ENCODE measurements at regions not wholly inside any gene's neighbourhood (a gene's known extent, or its start where the extent isn't known, plus 50 kb on each side); places are given as distances from the start of the nearest gene placed in this dataset.
"Not testable (repeated sequence)": the region's sequence is repeated elsewhere in the genome, so short reads cannot be mapped to it uniquely, and the experiment has no call there.

DNA sequence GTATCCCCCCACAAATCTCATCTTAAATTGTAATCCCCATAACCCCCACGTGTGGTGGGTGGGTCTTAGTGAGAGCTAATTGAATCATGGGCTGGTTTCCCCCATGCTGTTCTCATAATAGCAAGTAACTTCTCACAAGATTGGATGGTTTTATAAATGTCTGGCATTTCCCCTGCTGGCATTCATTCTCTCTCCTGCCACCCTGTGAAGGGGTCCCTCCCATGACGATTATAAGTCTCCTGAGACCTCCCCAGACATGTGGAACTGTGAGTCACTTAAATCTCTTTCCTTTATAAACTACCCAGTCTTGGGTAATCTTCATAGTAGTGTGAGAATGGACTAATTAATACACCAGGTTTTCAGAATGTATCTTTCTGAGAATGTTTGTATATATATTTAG, 1159.4 kb downstream of the FAM181B start:
- no peak for DNase-seq (ENCODE audit: low read depth)

DNA sequence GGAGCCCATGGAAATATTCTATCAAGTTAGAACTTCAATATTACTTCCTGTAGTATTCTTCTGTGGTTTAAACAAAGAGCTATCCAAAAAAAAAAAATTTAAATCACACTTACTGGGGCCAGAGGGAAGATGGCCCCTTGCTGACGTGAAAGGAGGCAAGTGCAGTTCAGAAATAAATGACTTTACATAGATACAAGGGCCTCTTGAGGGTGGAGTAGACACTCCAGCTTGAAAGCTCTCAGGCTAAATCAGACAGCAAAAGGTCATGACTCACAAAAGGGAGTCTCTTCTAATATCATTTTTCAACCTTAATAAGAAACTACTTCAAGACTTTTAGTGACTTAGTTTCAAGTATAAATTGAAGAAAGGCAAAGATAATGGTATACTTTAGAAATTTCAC, 1160.3 kb downstream of the FAM181B start:
- DNase-seq (ENCODE audit: low read depth): no peak

DNA sequence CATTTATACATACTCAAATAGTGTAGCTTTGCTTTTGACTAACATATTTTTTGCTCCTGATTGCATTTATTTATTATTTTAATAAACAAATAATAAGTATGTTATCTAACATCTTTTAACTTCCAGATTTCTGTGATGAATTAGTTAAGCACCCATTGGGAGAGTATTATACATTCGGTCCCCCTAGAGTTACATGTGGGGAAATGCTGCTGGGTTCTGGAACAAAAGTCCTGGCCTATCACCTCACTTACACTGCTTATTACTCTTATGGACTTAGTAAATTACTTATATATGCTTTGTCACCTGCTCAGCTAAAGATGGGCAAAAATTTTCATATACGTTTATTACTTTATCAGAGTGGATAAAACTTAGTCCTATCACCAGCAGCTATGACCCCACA, 1163.0 kb downstream of the FAM181B start:
- DNase-seq (ENCODE audit: low read depth): no peak

DNA sequence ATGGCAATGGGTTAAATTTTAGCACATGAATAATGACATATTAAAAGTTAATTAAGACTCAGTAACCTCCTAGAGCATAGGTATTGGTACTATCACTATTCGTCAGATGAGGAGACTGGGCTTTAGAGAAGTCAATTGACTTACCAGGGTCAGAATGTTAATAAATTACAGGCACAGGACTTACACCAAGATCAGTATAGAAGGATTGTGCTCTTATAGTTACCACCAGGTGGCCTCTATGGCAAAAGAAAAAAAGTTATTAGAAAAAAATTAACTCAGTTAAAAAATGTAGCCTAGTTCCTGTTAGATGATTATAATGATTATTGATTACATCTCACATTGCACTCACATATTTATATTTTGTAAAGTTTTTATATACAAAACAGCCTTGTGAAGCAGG, 1163.7 kb downstream of the FAM181B start:
- DNase-seq (ENCODE audit: low read depth): no peak

DNA sequence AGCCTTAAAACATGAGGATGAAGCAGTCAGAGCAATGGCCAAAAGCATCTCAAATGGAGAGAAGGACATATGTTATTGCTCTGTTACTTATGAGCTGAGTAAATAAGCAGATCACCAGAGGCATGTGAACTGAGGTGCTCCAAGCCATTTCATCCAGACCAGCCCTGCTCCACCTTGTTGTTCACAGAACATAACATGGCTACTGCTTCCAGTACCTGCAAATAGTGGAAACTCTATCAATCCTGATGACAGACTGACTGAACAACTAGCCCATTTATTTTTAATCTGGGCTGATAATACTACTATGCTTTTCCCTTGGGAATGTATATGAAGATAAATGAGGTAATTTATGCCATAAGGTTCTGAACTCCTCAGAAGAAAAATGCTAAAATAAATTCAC, 1164.7 kb downstream of the FAM181B start:
- DNase-seq (ENCODE audit: low read depth): no peak

DNA sequence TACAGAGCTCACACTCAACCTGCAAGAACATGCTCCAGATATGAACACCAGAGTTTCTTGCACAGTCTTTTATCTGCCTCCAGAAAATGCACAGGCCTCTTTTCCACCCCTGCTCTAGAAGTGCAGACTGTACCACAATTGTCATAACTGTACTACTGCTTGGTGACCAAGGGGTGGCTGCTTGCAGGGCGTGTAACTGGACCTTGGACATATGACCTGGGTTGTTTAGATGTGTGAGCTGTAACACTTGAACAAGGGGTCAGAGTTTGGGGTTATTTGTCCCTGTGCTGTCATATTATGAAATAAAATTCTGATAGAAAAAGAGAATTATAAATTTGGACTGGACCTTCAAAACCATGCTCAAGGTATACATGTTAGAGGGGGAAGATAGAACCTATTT, 1185.5 kb downstream of the FAM181B start:
- DNase-seq (ENCODE audit: low read depth): no peak

DNA sequence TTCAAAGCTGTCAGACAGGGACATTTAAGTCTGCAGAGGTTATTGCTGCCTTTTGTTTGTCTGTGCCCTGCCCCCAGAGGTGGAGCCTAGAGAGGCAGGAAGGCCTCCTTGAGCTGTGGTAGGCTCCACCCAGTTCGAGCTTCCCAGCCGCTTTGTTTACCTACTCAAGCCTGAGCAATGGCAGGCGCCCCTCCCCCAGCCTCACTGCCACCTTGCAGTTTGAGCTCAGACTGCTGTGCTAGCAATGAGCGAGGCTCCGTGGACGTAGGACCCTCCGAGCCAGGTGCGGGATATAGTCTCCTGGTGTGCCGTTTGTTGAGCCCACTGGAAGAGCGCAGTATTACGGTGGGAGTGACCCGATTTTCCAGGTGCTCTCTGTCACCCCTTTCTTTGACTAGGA, 1193.9 kb downstream of the FAM181B start:
- not testable (repeated sequence) for DNase-seq (ENCODE audit: low read depth)

DNA sequence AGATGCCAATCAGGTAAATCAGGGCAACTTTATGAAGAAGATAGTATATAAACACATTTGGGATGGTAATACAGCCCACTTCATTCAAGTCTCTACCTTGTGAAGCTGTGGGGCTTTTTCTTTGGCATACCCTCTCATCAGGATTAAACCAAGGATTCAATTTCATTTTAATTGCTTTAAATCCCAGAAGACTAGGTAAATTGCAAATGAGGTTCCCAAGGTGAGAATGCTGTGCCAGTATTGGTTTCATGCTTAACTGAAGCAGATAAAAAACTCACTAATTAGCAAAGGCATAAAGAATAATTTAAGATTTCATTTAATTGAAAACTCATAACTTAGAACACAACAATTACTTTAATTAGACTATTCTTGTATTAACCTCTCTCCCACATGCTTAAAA, 1218.1 kb downstream of the FAM181B start:
- DNase-seq (ENCODE audit: low read depth): no peak

DNA sequence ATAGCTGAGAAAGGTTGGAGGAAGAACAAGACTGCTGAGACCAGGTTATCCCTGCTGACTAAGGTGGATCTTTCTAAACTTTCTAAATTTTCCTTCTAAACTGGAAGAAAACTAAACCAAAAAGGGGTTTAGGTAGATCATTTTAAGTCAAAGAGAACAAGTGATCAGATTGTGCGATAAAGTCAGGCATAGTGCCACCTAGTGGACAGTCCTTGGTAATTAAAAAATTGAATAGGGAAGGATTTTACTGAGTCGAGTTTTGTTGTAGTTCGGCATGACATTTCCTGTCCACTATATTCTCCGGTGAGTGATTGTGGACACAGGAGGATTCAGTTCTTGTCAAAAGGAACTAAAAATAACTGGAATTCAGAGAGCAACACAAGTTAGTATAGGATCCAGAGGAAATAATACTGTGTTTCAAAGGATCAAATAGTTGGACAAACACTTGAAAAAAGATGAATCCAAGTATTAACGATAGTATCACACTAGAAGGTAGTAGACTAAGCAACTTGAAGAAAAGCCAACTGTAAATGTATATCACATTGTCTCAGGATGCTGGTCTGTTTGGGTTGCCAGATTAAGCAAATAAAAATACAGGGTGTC, 1236.4 kb downstream of the FAM181B start:
- no peak for DNase-seq (ENCODE audit: low read depth)

DNA sequence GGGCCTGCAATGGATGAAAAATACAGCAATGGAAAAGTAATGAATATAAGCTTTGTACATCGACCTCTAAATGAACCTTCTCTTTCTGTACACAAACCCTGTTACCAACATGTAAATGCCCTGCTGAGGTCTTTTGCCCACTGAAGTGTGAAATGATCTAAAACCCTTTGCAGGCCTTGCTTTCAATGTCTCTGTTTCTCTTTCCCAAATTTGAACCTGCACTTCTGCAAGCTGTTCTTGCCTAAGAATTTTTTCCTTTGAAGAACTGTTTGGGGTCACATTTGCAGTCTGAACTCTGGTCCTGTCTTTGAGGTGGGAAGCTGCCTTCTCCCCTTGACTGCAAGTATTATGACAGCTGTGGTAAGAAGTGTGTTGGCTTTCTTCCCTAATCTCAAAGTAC, 1237.1 kb downstream of the FAM181B start:
- no peak for DNase-seq (ENCODE audit: low read depth)

DNA sequence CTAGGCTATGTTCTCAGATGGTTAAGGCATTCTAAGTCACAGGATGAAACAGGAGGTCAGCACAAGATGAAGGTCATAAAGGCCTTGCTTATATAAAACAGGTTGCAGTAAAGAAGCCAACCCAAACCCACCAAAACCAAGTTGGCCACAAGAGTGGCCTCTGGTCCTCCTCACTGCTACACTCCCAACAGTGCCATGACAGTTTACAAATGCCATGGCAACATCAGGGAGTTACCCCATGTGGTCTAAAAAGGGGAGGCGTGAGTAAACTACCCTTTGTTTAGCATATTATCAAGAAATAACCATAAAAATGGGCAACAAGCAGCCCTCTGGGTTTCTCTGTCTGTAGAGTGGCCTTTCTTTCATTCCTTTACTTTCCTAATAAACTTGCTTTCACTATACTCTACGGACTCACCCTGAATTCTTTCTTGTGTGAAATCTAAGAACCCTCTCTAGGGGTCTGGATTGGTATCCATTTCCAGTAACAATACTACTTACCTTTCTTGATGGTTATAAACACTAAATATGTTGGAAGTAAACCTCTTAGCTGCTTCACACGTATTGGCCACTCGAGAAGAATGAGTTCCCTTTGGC, 1237.9 kb downstream of the FAM181B start:
- DNase-seq (ENCODE audit: low read depth): no peak

DNA sequence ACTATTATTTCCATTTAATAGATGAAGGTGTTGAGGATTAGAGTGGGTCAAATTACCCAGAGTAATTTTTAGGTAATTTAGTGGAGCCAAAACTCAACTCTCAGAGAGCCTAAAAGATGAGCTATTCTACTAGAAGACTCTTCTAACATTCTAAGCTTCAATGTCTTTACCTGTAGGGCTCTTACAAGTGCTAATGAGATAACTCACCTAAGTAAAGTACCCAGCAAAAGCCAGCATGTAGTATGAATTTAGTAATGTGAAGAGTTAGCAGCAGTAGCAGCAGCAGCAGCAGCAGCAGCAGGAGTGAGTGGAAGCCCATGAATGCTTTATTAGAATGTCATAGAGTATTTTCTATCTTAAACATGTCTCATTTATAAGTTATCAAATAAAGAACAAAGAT, 1239.2 kb downstream of the FAM181B start:
- no peak for DNase-seq (ENCODE audit: low read depth)

DNA sequence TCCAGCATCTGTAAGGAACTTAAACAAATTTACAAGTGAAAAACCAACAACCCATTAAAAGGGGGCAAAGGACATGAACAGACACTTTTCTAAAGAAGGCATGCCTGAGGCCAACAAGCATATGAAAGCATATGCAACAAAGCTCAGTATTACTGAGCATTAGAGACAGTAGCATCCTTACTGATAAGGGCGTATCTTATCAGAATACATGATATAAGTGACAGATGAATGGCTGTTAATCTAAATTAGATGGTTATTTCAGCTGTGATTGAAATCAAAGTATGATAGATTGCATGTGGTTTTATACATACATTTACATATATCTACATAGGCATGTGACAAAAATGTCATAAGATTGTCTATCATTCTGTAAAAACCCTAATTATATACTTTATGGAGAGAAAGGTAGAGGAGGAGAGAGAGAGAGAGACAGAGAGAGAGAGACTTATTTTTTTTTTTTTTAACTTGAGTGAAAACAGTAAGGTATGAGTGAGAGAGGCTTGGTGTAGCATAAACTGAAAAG, 1240.7 kb downstream of the FAM181B start:
- DNase-seq (ENCODE audit: low read depth): no peak

DNA sequence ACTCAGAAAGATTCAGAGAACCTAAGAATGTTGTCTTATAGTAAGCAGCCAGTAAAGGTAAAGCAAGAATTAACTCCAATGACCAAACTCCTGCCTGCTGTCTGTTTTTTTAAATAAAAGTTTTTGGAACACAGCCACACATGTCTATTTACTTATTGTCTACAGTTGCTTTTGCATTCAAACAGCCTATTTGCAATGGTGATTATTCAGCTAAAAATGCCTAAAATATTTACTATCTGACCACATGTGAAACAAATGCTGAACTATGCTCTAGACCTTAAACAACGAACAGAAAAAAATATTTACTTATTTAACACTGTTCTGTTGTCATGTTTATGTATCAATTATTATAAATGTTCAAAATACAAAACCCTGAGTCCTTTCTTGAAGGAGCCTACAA, 1246.6 kb downstream of the FAM181B start:
- no peak for DNase-seq (ENCODE audit: low read depth)

DNA sequence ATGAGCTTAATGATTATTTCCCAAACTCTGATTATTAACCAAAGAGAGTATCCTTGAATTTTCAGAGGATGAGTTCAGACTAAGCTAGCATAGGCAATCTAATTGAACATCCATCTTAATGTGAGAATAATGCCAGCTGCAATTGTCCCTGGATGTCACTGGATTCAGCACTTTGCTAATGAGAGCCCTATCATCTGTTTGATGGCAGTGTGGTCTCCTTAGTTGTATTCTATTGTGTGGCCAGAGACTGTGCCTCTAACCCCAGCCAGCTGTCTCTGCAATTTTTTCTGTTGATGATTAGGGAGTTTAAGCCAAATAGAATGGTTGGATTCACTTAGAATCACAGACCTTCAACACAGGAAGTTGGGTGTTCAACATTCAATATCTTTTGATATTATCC, 1249.5 kb downstream of the FAM181B start:
- DNase-seq (ENCODE audit: low read depth): no peak

DNA sequence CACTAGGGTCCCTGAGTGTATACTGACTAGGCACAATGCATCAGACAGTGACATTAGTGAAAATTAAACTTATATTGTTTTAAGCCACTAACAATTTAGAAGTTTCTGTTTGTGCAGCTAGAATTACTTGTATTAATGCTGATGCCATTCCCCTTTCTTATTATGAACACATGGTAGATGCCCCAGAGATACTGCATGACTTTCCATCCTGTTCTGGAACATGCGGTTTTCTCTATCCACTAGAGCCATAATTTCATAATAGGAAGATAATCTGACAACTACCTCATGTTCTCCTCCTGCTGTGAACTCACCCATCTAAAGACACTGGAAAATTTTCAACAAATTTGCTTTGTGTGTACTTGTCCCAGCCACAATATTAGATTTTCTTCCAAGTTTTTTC, 1256.4 kb downstream of the FAM181B start:
- no peak for DNase-seq (ENCODE audit: low read depth)

DNA sequence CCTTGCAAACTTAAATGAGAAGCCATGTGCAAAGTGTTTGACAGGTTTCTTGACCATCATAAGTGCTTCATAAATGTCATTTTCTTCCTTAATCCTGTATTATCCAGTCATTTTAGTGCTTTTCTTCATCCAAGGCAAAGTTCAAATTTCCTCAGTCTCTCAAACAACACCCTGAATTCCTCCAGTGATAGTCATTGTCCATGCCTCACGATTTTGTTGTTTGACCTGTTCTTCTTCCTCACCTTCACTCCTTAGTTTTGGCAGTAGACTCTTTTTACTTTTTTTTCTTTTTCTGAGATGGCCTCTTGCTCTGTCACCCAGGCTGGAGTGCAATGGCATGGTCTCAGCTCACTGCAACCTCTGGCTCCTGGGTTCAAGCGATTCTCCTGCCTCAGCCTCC, 1257.3 kb downstream of the FAM181B start:
- no peak for DNase-seq (ENCODE audit: low read depth)

DNA sequence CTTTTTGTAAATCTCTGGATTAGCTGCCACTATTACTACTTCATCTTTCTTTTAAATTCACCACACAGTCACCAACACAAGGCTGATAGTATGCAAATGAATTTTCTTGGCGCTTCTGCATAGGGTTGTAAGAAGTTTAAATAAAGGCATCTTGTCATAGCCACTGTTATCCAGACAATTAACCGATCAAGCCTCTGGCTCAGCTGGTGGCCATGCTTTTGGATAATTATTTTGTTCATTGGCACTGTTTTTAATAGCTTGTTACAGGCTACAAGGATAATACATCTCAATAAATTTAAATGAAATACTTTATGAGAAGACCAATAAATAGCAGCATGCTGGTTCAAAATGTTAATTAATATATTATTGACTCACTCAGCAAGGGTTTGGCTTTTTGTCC, 1261.0 kb downstream of the FAM181B start:
- DNase-seq (ENCODE audit: low read depth): no peak

DNA sequence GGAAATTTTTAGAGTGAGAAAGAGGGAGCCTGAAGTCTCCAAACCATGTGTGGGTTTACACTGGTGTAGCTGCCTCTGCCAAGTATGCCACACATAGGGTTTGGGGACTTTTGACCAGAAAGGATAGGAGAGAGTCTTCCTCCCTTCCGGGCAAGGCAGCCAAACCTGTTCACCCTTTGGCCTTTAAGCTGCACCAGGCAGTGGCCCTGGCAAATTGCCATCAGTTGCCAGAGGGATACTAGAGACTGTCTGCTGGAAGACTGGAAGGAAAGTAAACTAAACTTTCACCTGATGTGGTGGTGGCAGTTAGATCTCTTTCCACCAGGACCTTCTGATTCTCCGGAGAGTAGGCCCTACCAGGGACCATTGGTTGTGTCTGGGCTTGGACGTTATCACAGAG, 1263.2 kb downstream of the FAM181B start:
- DNase-seq (ENCODE audit: low read depth): no peak

DNA sequence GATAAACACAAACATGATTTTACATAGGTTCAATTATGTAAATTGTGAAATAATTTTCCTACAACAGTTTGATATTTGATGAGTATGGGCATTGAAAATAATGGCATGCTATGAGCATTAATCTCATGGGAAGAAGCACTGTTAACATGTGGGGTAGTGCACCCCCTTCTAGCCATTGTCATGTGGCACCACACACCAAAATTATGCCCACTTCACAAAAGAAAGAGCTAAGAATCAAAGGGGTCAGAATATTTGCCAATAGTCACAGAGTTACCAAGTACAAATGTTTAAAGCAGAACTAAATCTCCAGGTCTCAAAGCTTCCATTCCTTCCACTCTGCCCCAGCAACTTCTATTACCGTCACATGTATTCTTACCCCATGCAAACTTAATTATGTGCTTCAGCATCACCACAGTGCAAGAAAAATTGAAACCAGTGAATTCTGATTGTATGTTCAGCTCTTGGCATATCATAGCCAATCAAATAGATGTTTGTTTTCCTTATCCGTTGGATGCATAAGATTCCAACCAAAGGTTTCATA, 1273.8 kb downstream of the FAM181B start:
- DNase-seq (ENCODE audit: low read depth): no peak

DNA sequence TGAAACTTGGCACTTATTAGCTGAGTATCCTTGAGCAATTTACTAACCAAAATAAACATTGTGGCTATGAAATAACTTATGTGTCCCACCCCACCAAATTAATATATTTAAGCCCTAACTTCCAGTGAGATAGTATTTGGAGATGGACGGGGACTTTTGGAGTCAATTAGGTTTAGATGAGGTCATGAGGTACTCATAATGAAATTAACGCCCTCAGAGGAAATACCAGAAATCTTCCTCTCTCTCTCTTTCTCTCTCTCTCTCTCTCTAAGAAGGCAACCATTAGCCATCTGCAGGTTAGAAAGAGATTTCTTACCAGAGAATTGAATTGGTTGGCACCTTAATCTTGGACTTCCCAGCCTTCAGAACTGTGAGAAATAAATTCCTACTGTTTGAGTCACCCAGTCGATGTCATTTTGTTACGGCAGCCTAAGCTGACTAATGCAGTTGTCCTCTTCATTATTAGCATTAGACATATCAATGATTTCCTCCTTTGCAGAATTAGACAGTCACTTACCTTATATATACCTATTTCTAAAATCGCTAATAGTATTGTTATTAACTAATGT, 1284.0 kb downstream of the FAM181B start:
- no peak for DNase-seq (ENCODE audit: low read depth)

DNA sequence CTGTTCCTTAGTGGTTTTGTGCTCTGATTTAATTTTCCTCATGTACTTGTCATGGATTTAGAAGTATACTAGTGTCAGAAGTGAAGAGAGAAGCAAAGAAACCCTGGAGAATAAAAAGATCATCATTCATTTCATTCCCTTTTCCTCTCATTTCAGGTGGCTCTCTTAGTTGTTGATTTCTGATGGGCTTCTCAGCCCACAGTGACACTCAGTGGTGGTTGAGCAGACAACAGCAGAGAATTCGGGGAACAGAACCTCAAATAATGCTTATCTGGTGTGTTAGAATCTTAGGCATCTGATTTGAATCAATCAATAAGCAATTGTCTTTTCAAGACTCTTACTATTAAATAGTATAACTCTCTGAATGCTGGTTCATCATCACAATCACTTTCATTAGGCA, 1289.4 kb downstream of the FAM181B start:
- DNase-seq (ENCODE audit: low read depth): no peak

DNA sequence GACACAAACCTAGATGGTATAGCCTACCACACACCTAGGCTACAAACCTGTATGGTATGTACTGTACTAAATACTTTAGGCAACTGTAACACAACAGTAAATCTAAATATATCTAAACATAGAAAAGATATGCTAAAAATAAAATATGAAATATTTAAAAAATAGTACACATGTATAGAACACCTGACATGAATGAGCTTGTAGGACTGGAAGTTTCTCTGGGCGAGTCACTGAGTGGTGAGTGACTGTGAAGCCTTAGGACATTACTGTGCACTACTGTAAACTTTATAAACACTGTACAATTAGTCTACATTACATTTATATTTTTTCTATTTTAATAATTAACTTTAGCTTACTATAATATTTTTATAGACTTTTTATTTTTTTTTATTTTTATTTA, 1301.3 kb downstream of the FAM181B start:
- DNase-seq (ENCODE audit: low read depth): no peak

DNA sequence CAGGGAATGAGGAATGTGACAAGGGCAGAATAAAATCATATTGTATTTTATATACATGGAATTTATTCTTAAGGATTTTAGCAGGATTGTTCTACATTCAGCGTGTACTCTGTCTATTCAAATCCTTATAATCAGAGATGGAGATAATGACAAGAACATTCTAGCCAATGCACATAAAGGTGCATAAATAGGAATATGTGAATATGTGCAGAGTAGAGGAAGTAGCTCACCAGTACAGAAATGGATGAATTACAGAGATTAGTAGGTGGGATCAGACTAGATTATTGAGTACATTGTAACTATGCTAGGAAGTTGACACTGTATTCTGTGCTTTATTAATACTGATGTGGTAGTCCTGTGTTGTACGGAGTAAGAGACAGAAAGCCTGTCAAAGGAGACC, 1308.8 kb downstream of the FAM181B start:
- no peak for DNase-seq (ENCODE audit: low read depth)
